PC-9 (cell line): ENCODE measurements at regions not wholly inside any gene's neighbourhood (a gene's known extent, or its start where the extent isn't known, plus 50 kb on each side); places are given as distances from the start of the nearest gene placed in this dataset.

Experiments used
- EZH2 ChIP-seq: fragments of 200-600 bp; sonication (generic); IDR thresholded peaks from 2 replicates; pipeline ENCODE4 v1.8.0; 2017; ENCODE audit warnings: antibody characterized with exemption, low read depth
- TF ChIP-seq, protein P1 (sequence below): fragments of 200-600 bp; sonication (generic); conservative IDR thresholded peaks from 2 replicates; pipeline ENCODE4 v1.6.1; 2017; ENCODE audit warnings: mixed run types, antibody characterized with exemption, mild to moderate bottlenecking, moderate library complexity

DNA sequence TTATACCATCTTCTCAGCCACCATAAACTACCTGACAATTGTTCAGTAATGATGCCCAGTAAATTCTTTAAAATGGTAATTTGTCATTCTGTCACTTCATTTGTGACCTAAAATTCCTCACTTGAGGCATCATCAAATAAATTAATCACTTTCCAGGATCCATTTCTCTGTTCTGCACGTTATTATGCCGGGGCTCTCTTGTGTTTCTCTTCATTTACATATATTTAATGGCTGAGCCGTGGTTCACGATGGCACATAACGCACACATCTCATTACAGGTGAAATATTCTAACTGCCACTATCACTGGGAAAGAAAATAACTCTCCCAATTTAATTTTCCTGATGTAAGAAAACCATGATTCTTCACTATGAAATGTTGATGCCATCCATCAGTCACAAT is 529.6 kb downstream of the NR4A2 start:
- TF ChIP-seq, protein P1, sequence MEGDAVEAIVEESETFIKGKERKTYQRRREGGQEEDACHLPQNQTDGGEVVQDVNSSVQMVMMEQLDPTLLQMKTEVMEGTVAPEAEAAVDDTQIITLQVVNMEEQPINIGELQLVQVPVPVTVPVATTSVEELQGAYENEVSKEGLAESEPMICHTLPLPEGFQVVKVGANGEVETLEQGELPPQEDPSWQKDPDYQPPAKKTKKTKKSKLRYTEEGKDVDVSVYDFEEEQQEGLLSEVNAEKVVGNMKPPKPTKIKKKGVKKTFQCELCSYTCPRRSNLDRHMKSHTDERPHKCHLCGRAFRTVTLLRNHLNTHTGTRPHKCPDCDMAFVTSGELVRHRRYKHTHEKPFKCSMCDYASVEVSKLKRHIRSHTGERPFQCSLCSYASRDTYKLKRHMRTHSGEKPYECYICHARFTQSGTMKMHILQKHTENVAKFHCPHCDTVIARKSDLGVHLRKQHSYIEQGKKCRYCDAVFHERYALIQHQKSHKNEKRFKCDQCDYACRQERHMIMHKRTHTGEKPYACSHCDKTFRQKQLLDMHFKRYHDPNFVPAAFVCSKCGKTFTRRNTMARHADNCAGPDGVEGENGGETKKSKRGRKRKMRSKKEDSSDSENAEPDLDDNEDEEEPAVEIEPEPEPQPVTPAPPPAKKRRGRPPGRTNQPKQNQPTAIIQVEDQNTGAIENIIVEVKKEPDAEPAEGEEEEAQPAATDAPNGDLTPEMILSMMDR = no peak
- TF ChIP-seq EZH2 = no peak
